Endothelial cell of umbilical vein (primary cell): ENCODE measurements at regions not wholly inside any gene's neighbourhood (a gene's known extent, or its start where the extent isn't known, plus 50 kb on each side); places are given as distances from the start of the nearest gene placed in this dataset.

Experiments used
- BruUV-seq: library from RNA; stranded (reverse); fragments of 400-500 nt; replicated peaks from 2 replicates; lab custom pipeline; 2021; lab: Mats Ljungman, UMichigan
- CTCF ChIA-PET: fragments of 300-600, 350-600 bp; sonication (Branson Sonifier 250); formaldehyde crosslinking; loops from one replicate; lab custom pipeline; 2021; ENCODE audit warnings: antibody characterized with exemption, inconsistent platforms; lab: Charles Lee
- POLR2A ChIA-PET: fragments of 300-600, 350-600 bp; sonication (Branson Sonifier 250); formaldehyde crosslinking; loops from one replicate; lab custom pipeline; 2021; ENCODE audit warnings: antibody characterized with exemption, inconsistent platforms; lab: Charles Lee
- DNase-seq: peaks from one replicate; pipeline ENCODE4 v3.0.0-alpha.2; 2011; ENCODE audit warnings: low read depth, low spot score
- FAIRE-seq: peaks from 2 replicates; lab custom pipeline; 2011; peaks lifted over from hg19 to GRCh38; lab: Jason Lieb, UNC
- H2AFZ ChIP-seq: 2 replicates; pipeline ENCODE4 v1.6.0; 2012; ENCODE audit warnings: low read depth, low read length, control low read depth, inconsistent platforms
- H3K27ac ChIP-seq: 2 replicates; pipeline ENCODE4 v1.5.1; 2011; ENCODE audit warnings: low read depth, mild to moderate bottlenecking, control low read depth, low read length, moderate library complexity; ENCODE audit not compliant: insufficient read depth
- H3K27me3 ChIP-seq, 2 experiments: 2 replicates each; pipeline versions ENCODE4 v1.6.0 to v1.6.1; 2011; ENCODE audit warnings: low read length in 2 of 2, mixed read lengths in 1 of 2; ENCODE audit not compliant: control insufficient read depth in 2 of 2, insufficient read depth in 2 of 2
- H3K36me3 ChIP-seq, 2 experiments: 2 replicates in 1 of 2; 3 replicates in 1 of 2; pipeline ENCODE4 v1.5.1; 2011; ENCODE audit warnings: low read length in 2 of 2, mild to moderate bottlenecking in 1 of 2, moderate library complexity in 1 of 2; ENCODE audit not compliant: control insufficient read depth in 2 of 2, insufficient read depth in 2 of 2; ENCODE audit errors: extremely low read depth in 1 of 2
- H3K4me1 ChIP-seq: 3 replicates; pipeline ENCODE4 v1.5.1; 2011; ENCODE audit warnings: mild to moderate bottlenecking, low read length; ENCODE audit not compliant: control insufficient read depth, insufficient read depth; ENCODE audit errors: extremely low read depth
- H3K4me2 ChIP-seq: 2 replicates; pipeline ENCODE4 v1.6.1; 2011; ENCODE audit warnings: low read length, control low read depth, mixed read lengths; ENCODE audit not compliant: insufficient read depth
- H3K4me3 ChIP-seq, 3 experiments: fragments of 200-600 bp in 1 of 3; sonication (generic), shearing (Covaris generic) in 1 of 3; replicated peaks in 1 of 3; 2 replicates each; pipeline ENCODE4 v1.5.1; 2011 to 2016; ENCODE audit warnings: control low read depth in 3 of 3, low read length in 3 of 3, mild to moderate bottlenecking in 2 of 3, inconsistent platforms in 1 of 3, low read depth in 1 of 3, moderate library complexity in 1 of 3; ENCODE audit not compliant: insufficient read depth in 1 of 3
- H3K79me2 ChIP-seq: 2 replicates; pipeline ENCODE4 v1.6.0; 2012; ENCODE audit warnings: low read length, inconsistent platforms; ENCODE audit not compliant: control insufficient read depth, insufficient read depth
- H3K9ac ChIP-seq: replicated peaks from 2 replicates; pipeline ENCODE3; 2011; ENCODE audit warnings: low read length, control low read depth; ENCODE audit not compliant: insufficient read depth; ENCODE audit errors: extremely low read depth
- H3K9me1 ChIP-seq: replicated peaks from 3 replicates; pipeline ENCODE4 v1.6.0; 2011; ENCODE audit warnings: mild to moderate bottlenecking, low read length; ENCODE audit not compliant: control insufficient read depth, insufficient read depth; ENCODE audit errors: extremely low read depth
- H3K9me3 ChIP-seq: replicated peaks from 2 replicates; pipeline ENCODE4 v1.5.1; 2012; ENCODE audit warnings: low read length, inconsistent platforms; ENCODE audit not compliant: control insufficient read depth, insufficient read depth
- H4K20me1 ChIP-seq: replicated peaks from 2 replicates; pipeline ENCODE3; 2011; ENCODE audit warnings: mild to moderate bottlenecking, low read length; ENCODE audit not compliant: control insufficient read depth, insufficient read depth; ENCODE audit errors: extremely low read depth
- EZH2 ChIP-seq: IDR thresholded peaks from 2 replicates; pipeline ENCODE4 v1.6.1; 2012; ENCODE audit warnings: borderline replicate concordance, low read depth, mild to moderate bottlenecking, moderate library complexity, low read length, inconsistent platforms; ENCODE audit not compliant: severe bottlenecking
- FOS ChIP-seq: IDR thresholded peaks from 2 replicates; pipeline ENCODE4 v1.6.1; 2011; ENCODE audit warnings: mild to moderate bottlenecking, low read length, moderate library complexity, borderline replicate concordance; ENCODE audit not compliant: insufficient read depth
- GATA2 ChIP-seq: IDR thresholded peaks from 2 replicates; pipeline ENCODE4 v1.7.0; 2011; ENCODE audit warnings: low read depth, mild to moderate bottlenecking, moderate library complexity, mixed read lengths, low read length; ENCODE audit not compliant: insufficient read length, insufficient read depth
- MYC ChIP-seq: IDR thresholded peaks from one replicate; pipeline ENCODE4 v1.6.1; 2011; ENCODE audit warnings: mild to moderate bottlenecking, low read depth, low read length
- POLR2A ChIP-seq: IDR thresholded peaks from 2 replicates; pipeline ENCODE4 v1.6.1; 2012; ENCODE audit warnings: low read depth, mild to moderate bottlenecking, control low read depth, low read length
- POLR2AphosphoS5 ChIP-seq: IDR thresholded peaks from 2 replicates; pipeline ENCODE4 v1.6.1; 2012; ENCODE audit warnings: low read depth, mild to moderate bottlenecking, control low read depth, low read length, moderate library complexity; ENCODE audit not compliant: insufficient read depth
- dilution Hi-C: fragments of 300-500 bp; cut with MboI; formaldehyde crosslinking; loops from one replicate; pipeline ENCODE4 v1.15.0; 2019; ENCODE audit warnings: low sequenced_read_pairs; ENCODE audit not compliant: extremely low pct_ligation_motif_present
- intact Hi-C: fragments of 100-400 bp; cut with micrococcal nuclease; formaldehyde crosslinking; loops from one replicate; pipeline ENCODE4 v1.10.0; 2022

- Histone ChIP-seq H4K20me1 (no peaks in the 10 kb centered on the region), H3K9me1 (no peaks in the 10 kb centered on the region), H3K4me3 (no peak overlapping the region), H3K27ac (no peak overlapping the region), H3K9ac (no peak overlapping the region), H3K4me1 (no peaks in the 10 kb centered on the region), H2AFZ (no peak overlapping the region), H3K36me3 (no peaks in the 10 kb centered on the region), H3K79me2 (no peaks in the 10 kb centered on the region), H3K4me2 (no peak overlapping the region), H3K27me3 (no peaks in the 10 kb centered on the region), H3K9me3 (no peaks in the 10 kb centered on the region)
- no peak for DNase-seq
- BruUV-seq, result no TSS peak
- TF ChIP-seq GATA2 (no peak), FOS (no peak), EZH2 (no peak)
- ChIA-PET CTCF (no interaction called here), POLR2A (no interaction called here)
- dilution Hi-C loops, result no loop called here
- intact Hi-C loops, result no loop called here
- no peak for FAIRE-seq
Measured at GRCh38 chr4:27628609-27629008, 768.0 kb downstream of the STIM2 start.

- H3K4me2 ChIP-seq, result no peak overlapping the region
- intact Hi-C loops (no loop called here), dilution Hi-C loops (no loop called here)
- no peaks in the 10 kb centered on the region for H3K79me2 ChIP-seq
- POLR2A ChIA-PET, result no interaction called here
- no peak overlapping the region for H3K27ac ChIP-seq
- no peaks in the 10 kb centered on the region for H3K36me3 ChIP-seq
- no peak overlapping the region for H3K9ac ChIP-seq
- no peaks in the 10 kb centered on the region for H3K4me1 ChIP-seq
- FAIRE-seq, result no peak
- H3K9me3 ChIP-seq, result no peaks in the 10 kb centered on the region
- no peak overlapping the region for H2AFZ ChIP-seq
- H3K27me3 ChIP-seq, result no peaks in the 10 kb centered on the region
- no peak for TF ChIP-seq POLR2AphosphoS5
- no peak for TF ChIP-seq POLR2A
- TF ChIP-seq MYC, result no peak
- no peak for TF ChIP-seq GATA2
- H3K9me1 ChIP-seq, result no peaks in the 10 kb centered on the region
- CTCF ChIA-PET, result no interaction called here
- H4K20me1 ChIP-seq, result no peaks in the 10 kb centered on the region
- H3K4me3 ChIP-seq, result no peak overlapping the region
- DNase-seq, result no peak
- BruUV-seq, result no TSS peak
Measured at GRCh38 chr4:27629532-27630225, 769.0 kb downstream of the STIM2 start.
